HCT116 (cell line): ENCODE measurements at regions not wholly inside any gene's neighbourhood (a gene's known extent, or its start where the extent isn't known, plus 50 kb on each side); places are given as distances from the start of the nearest gene placed in this dataset.

Experiments
- CTCF ChIP-seq, 3 experiments: fragments of 200-600 bp in 1 of 3; sonication (generic) in 1 of 3; IDR thresholded peaks in 2 of 3; conservative IDR thresholded peaks in 1 of 3; 2 replicates each; pipeline ENCODE4 v1.5.1; 2012 to 2017; ENCODE audit warnings: low read depth in 2 of 3, low read length in 2 of 3, antibody characterized with exemption in 1 of 3, borderline replicate concordance in 1 of 3, control low read depth in 1 of 3, mild to moderate bottlenecking in 1 of 3, mixed read lengths in 1 of 3, mixed run types in 1 of 3, moderate library complexity in 1 of 3; ENCODE audit not compliant: insufficient read depth in 1 of 3
- EZH2phosphoT487 ChIP-seq: fragments of 200-600 bp; IDR thresholded peaks from 2 replicates; pipeline ENCODE4 v1.6.1; 2018; ENCODE audit warnings: antibody characterized with exemption, borderline replicate concordance
- FOSL1 ChIP-seq: IDR thresholded peaks from 2 replicates; pipeline ENCODE4 v1.6.1; 2012; ENCODE audit warnings: low read depth
- POLR2AphosphoS5 ChIP-seq: IDR thresholded peaks from 2 replicates; pipeline ENCODE4 v1.6.1; 2011; ENCODE audit warnings: mild to moderate bottlenecking, low read depth, low read length, moderate library complexity
- ZBTB33 ChIP-seq: IDR thresholded peaks from 2 replicates; pipeline ENCODE4 v1.6.1; 2011; ENCODE audit warnings: mild to moderate bottlenecking, low read length, moderate library complexity; ENCODE audit not compliant: insufficient replicate concordance; ENCODE audit errors: extremely low read depth

GRCh38 chr1:22376001-22376400 is 75.7 kb upstream of the ZBTB40 start:
- no peak for TF ChIP-seq EZH2phosphoT487
- TF ChIP-seq ZBTB33: no peak
- no peak for TF ChIP-seq CTCF (IDR thresholded peaks at IDR 0.05 in 2 of 3, conservative IDR thresholded peaks at IDR 0.05 in 1 of 3; ENCODE audit: borderline replicate concordance in 1 of 3, insufficient read depth in 1 of 3, low read depth in 2 of 3, low read length in 2 of 3)
- no peak for TF ChIP-seq POLR2AphosphoS5
- TF ChIP-seq FOSL1: no peak
